ENCODE measurements at regions not wholly inside any gene's neighbourhood (a gene's known extent, or its start where the extent isn't known, plus 50 kb on each side); places are given as distances from the start of the nearest gene placed in this dataset.

- TF ChIP-seq, protein P1, sequence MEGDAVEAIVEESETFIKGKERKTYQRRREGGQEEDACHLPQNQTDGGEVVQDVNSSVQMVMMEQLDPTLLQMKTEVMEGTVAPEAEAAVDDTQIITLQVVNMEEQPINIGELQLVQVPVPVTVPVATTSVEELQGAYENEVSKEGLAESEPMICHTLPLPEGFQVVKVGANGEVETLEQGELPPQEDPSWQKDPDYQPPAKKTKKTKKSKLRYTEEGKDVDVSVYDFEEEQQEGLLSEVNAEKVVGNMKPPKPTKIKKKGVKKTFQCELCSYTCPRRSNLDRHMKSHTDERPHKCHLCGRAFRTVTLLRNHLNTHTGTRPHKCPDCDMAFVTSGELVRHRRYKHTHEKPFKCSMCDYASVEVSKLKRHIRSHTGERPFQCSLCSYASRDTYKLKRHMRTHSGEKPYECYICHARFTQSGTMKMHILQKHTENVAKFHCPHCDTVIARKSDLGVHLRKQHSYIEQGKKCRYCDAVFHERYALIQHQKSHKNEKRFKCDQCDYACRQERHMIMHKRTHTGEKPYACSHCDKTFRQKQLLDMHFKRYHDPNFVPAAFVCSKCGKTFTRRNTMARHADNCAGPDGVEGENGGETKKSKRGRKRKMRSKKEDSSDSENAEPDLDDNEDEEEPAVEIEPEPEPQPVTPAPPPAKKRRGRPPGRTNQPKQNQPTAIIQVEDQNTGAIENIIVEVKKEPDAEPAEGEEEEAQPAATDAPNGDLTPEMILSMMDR (IDR thresholded peaks at IDR 0.05), result no peak
- TF ChIP-seq POLR2A (IDR thresholded peaks at IDR 0.05), result no peak
These were observed 91.1 kb upstream of the SOX1 start for GRCh38 chr13:111975539-111976473.
